Upper lobe of right lung (tissue), 1 donor: ENCODE measurements at regions not wholly inside any gene's neighbourhood (a gene's known extent, or its start where the extent isn't known, plus 50 kb on each side); places are given as distances from the start of the nearest gene placed in this dataset.
A peak's percentile ranks its signal among the peaks of the same experiment; 100 is the strongest.

Source experiments
- ATAC-seq: fragments of 200-7000 bp; cut with Tn5 transposase; one replicate; pipeline ENCODE4 v1.9.1; 2020; ENCODE audit warnings: mild to moderate bottlenecking, moderate library complexity
- DNase-seq: peaks from one replicate; pipeline ENCODE4 v3.0.0-alpha.2; 2020
- H3K27ac ChIP-seq: fragments of 200-600 bp; one replicate; pipeline ENCODE4 v1.8.0; 2022
- H3K27me3 ChIP-seq: fragments of 200-600 bp; one replicate; pipeline ENCODE4 v1.8.0; 2022; ENCODE audit warnings: mild to moderate bottlenecking
- H3K36me3 ChIP-seq: fragments of 200-600 bp; one replicate; pipeline ENCODE4 v1.8.0; 2022
- H3K4me1 ChIP-seq: fragments of 200-600 bp; one replicate; pipeline ENCODE4 v1.8.0; 2022
- H3K4me3 ChIP-seq: fragments of 200-600 bp; one replicate; pipeline ENCODE4 v1.8.0; 2022; ENCODE audit warnings: mild to moderate bottlenecking
- H3K9me3 ChIP-seq: fragments of 200-600 bp; one replicate; pipeline ENCODE4 v1.8.0; 2022
- CTCF ChIP-seq: fragments of 200-600 bp; IDR thresholded peaks from one replicate; pipeline ENCODE4 v1.8.0; 2022; ENCODE audit warnings: antibody characterized with exemption
- intact Hi-C: fragments of 100-400 bp; cut with DNase I; formaldehyde crosslinking; loops from one replicate; pipeline ENCODE4 v1.11.0; 2022
- donor health status: DM: no; HTN: yes; CAD: no; lungs with severe emphysema.

DNA sequence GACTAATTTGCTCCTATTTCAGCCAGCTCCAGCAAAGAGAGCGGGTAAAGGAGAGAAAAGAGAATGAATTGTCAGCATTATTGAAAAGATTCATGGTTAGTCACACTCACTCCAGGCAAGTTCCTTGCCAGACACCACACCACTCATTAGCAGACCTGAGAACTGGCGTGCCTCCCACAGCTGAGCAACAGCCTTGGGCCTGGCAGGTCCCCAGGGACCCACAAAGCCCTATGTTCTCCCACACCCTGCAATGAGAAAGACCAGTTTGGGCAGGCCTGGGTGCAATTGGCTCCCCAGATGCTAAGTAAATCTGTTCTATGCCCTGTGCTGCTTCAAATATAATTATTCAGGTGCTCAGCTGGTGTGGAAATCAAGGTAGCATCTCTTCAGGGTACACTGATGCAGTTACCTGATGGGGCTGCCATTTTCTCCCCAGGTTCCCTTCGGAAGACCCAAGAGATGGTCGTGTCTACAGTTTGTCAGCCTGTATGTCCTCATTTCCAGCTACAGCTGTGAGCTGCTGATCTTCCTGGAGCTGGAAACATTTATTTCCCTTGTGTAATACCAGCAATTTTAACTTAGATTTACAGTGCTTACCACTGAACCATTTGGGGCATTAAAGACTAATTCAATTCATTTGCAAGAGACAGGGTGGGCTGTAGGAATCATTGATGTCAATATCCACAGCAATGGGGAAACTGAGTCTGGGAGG is 405.0 kb downstream of the COG6 start:
- Histone ChIP-seq H3K4me3 (no peak overlapping the region), H3K9me3 (no peaks in the 10 kb centered on the region), H3K4me1 (peaks cover 4% of the 10 kb centered on the region), H3K27ac (no peak overlapping the region), H3K27me3 (no peaks in the 10 kb centered on the region), H3K36me3 (no peaks in the 10 kb centered on the region)
- peak; percentile 28 for ATAC-seq
- DNase-seq = no peak
- no peak for TF ChIP-seq CTCF
- intact Hi-C loops = no loop called here

DNA sequence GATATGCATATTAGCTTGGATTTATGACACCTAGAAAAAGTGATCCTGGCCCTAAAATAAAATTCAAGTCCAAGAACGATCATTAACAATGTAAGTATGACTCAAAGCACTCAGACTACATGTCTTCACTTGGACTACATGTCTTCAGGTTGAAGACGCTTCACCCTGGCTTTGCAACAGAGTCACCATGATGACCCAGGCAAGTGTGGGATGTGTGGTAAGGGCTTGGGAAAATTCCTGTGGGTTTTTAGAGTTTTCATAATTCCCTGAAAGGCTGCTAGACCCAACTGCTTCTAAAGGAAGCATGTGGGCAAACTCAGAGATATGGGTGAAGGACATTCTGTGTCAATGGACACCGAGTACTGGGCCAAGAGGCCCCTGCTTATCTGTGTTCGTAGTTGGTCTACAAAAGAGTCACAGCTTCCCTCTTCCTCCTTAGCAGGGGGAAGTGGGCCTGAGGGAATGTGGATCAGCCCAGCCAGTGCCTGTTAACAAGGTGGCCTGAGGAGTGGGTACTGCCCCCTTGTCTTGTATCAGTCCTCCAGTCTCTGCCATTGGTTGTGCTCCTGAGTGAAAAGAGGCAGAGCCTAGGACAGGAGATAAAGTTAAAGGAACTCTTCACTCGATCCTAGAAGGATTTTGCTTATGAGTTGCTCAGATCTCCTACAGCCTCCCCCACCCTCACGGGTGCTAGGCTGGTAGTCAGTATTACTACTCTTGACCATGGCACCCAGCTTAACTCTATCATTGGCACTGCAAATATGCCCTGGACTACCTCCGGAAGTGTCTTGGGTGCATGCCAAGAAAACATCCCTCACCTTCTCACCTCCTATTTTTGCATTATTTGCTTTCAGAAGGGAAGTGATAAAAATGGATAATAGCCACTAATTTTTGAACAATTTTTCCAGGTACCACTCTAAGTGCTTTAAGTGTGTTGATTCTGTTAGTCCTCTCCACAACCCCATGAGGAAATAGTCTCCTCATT is 406.3 kb downstream of the COG6 start:
- no peak for TF ChIP-seq CTCF
- peak; percentile 18 for ATAC-seq
- H3K36me3 ChIP-seq = no peaks in the 10 kb centered on the region
- H3K4me1 ChIP-seq = peaks cover 4% of the 10 kb centered on the region
- no peaks in the 10 kb centered on the region for H3K9me3 ChIP-seq
- intact Hi-C loops = no loop called here
- no peak for DNase-seq
- H3K27me3 ChIP-seq = no peaks in the 10 kb centered on the region
- no peak overlapping the region for H3K27ac ChIP-seq
- no peak overlapping the region for H3K4me3 ChIP-seq

DNA sequence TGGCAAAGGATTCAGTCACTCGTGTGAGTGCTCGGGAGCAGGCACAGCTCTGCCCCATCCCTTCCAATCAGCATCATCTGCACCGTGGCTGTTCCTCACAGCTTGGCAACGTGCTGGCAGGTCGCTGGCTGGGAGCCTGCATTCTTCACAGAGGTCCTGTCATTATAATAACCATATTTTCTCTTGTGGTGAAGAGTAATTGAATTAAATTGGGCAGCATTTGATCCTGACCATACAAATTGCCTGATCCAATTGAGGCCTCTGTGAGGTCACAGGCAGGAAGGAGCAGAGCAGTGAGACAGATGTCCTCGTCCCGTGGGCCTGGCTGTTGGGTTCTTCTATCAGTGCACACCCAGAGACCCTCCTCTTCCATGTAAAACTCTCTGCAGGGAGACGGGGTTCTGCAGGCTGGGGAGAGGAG is 407.8 kb downstream of the COG6 start:
- H3K9me3 ChIP-seq = no peaks in the 10 kb centered on the region
- H3K27ac ChIP-seq = no peak overlapping the region
- peaks cover 4% of the 10 kb centered on the region for H3K4me1 ChIP-seq
- intact Hi-C loops = no loop called here
- no peak for DNase-seq
- H3K36me3 ChIP-seq = no peaks in the 10 kb centered on the region
- H3K27me3 ChIP-seq = no peaks in the 10 kb centered on the region
- no peak overlapping the region for H3K4me3 ChIP-seq
- no peak for ATAC-seq
- no peak for TF ChIP-seq CTCF

- no peak for ATAC-seq
- intact Hi-C loops = no loop called here
- no peak for TF ChIP-seq CTCF
- Histone ChIP-seq H3K27ac (no peak overlapping the region), H3K4me3 (no peak overlapping the region), H3K4me1 (peaks cover 4% of the 10 kb centered on the region), H3K36me3 (no peaks in the 10 kb centered on the region), H3K27me3 (no peaks in the 10 kb centered on the region), H3K9me3 (no peaks in the 10 kb centered on the region)
- no peak for DNase-seq
Measured at GRCh38 chr13:40063703-40064102, 408.2 kb downstream of the COG6 start.

GRCh38 chr13:40064154-40065097 is 409.0 kb downstream of the COG6 start:
- Histone ChIP-seq H3K9me3 (no peaks in the 10 kb centered on the region), H3K4me3 (no peak overlapping the region), H3K27me3 (no peaks in the 10 kb centered on the region), H3K36me3 (no peaks in the 10 kb centered on the region), H3K27ac (no peak overlapping the region), H3K4me1 (peaks cover 8% of the 10 kb centered on the region)
- TF ChIP-seq CTCF = no peak
- no peak for DNase-seq
- intact Hi-C loops = no loop called here
- ATAC-seq = no peak
